Body of pancreas (tissue), 4 donors: ENCODE measurements at regions not wholly inside any gene's neighbourhood (a gene's known extent, or its start where the extent isn't known, plus 50 kb on each side); places are given as distances from the start of the nearest gene placed in this dataset.

ENCODE experiments used
- ATAC-seq: fragments of 150-250 bp; one replicate; pipeline ENCODE4 v1.9.1; 2016
- DNase-seq, 4 donors: peaks; one replicate each; pipeline ENCODE4 v3.0.0-alpha.2; 2019
- H3K27ac ChIP-seq, 4 donors: fragments of 200-600 bp; sonication (generic); 1 replicate in 3 of 4; 2 replicates in 1 of 4; pipeline versions ENCODE4 v1.5.1 to v1.6.1; 2016 to 2019; ENCODE audit warnings: mild to moderate bottlenecking in 1 of 4, mixed read lengths in 1 of 4, moderate library complexity in 1 of 4
- H3K27me3 ChIP-seq, 2 donors: fragments of 200-600 bp; sonication (generic); one replicate each; pipeline ENCODE4 v1.6.0; 2016; ENCODE audit warnings: mild to moderate bottlenecking in 1 of 2
- H3K36me3 ChIP-seq, 2 donors: fragments of 200-600 bp; sonication (generic); replicated peaks in 1 of 2; 2 replicates each; pipeline ENCODE4 v1.5.1; 2016; ENCODE audit warnings: low read depth in 2 of 2; ENCODE audit not compliant: insufficient read depth in 1 of 2
- H3K4me1 ChIP-seq: fragments of 200-600 bp; sonication (generic); one replicate; pipeline ENCODE4 v1.6.0; 2016
- H3K4me3 ChIP-seq, 2 donors: fragments of 200-600 bp; sonication (generic); 1 replicate in 1 of 2; 2 replicates in 1 of 2; pipeline ENCODE4 v1.5.1; 2016 to 2019
- H3K9me3 ChIP-seq, 3 donors: fragments of 200-600 bp; sonication (generic); 1 replicate in 2 of 3; 2 replicates in 1 of 3; pipeline ENCODE4 v1.5.1; 2016
- POLR2A ChIP-seq, 3 donors: fragments of 450-650 bp; IDR thresholded peaks; one replicate each; pipeline ENCODE4 v1.6.1; 2016; ENCODE audit warnings: antibody characterized with exemption in 3 of 3, mild to moderate bottlenecking in 2 of 3
- whole genome bisulfite sequencing, 2 donors: methylation state at CpG; one replicate each; pipeline ENCODE4 v1.1.5; 2017; 5-methylcytosine and 5-hydroxymethylcytosine counted together
- intact Hi-C: fragments of 100-400 bp; cut with DNase I; formaldehyde crosslinking; loops from one replicate; pipeline ENCODE4 v1.15.1; 2023
- TF ChIP-seq, protein P1 (sequence below), 7 experiments: fragments of 450-650 bp in 4 of 7; fragments of 200-600 bp in 3 of 7; sonication (generic) in 3 of 7; IDR thresholded peaks; one replicate each; pipeline ENCODE4 v1.5.1; 2016 to 2019; ENCODE audit warnings: antibody characterized with exemption in 7 of 7

DNA sequence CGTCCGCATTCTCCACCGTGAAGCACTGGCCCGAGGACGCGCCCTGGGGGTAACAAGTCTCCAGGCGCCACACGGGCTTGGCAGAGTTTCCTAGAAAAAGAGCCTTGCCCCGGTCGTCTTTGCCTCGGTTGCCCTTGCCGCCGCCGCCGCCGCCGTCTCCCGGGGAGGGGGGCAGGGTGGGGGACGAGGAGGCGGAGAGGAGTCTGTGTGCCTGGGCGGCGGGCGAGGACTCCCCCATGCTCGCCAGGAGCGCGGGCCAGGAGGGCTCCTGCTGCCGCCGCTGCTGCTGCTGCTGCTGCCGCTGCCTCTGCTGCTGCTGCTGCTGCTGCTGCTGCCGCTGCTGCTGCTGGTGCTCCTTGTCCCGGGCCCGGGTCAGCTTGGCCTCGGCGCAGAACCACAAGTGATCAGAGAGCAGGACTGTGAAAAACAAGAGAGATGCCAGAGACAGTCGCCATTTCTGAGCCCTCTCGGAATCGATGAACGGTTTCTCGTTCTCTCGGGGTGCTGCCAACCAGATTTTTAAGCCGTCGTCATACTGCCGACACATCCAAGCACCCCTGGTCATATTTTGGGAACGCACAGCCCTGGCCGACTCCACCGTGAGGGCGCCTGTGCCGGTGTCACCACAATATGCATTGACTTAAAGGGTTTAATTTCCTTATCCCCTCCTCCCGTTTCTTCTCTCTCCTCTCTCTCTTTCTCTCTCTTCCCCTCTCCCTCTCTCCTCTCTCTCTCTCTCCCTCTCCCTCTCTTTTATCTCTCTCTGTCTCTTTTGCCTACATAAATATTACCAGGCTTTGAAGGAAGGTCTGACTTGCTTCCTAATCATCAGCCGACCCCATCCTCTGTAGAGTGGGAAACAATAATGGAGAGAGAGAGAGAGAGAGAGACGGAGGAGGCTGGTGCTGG lies 349.1 kb downstream of the LIG4 start:
- DNase-seq (peak; percentile 20 to 40 (median 29)), ATAC-seq (peak; percentile 7)
- TF ChIP-seq POLR2A (IDR thresholded peaks at IDR 0.05): no peak
- TF ChIP-seq, protein P1, sequence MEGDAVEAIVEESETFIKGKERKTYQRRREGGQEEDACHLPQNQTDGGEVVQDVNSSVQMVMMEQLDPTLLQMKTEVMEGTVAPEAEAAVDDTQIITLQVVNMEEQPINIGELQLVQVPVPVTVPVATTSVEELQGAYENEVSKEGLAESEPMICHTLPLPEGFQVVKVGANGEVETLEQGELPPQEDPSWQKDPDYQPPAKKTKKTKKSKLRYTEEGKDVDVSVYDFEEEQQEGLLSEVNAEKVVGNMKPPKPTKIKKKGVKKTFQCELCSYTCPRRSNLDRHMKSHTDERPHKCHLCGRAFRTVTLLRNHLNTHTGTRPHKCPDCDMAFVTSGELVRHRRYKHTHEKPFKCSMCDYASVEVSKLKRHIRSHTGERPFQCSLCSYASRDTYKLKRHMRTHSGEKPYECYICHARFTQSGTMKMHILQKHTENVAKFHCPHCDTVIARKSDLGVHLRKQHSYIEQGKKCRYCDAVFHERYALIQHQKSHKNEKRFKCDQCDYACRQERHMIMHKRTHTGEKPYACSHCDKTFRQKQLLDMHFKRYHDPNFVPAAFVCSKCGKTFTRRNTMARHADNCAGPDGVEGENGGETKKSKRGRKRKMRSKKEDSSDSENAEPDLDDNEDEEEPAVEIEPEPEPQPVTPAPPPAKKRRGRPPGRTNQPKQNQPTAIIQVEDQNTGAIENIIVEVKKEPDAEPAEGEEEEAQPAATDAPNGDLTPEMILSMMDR (IDR thresholded peaks at IDR 0.05): no peak

DNA sequence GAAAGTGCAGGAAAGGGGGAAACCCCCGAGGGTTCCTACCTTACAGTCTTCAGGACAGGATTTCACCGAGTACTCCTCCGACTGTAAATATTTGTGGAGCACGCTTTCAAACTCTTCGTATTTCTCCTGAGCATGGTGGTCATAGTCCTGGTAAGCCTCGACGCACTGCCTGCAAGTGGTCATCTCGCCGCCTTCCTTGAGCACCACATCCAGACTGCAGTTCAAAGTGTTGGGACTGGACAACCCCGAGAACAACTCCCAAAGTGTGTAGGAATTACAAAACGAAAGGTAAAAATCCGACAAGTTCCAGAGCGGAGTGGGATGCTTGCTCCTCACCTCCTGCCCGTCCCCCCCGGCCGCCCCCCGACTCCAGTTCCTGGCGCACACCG lies 349.7 kb downstream of the LIG4 start:
- Histone ChIP-seq H3K27ac (no peak overlapping the region), H3K9me3 (no peaks in the 10 kb centered on the region), H3K4me1 (peaks cover 31% of the 10 kb centered on the region), H3K36me3 (no peaks in the 10 kb centered on the region), H3K4me3 (no peak overlapping the region), H3K27me3 (peaks cover 0 to 11% of the 10 kb centered on the region in 2 donors)
- intact Hi-C loops: no loop called here
- WGBS, 2 donors: 6 to 7% methylated on average over 15 to 19 of the region's 19 CpGs
- ATAC-seq (no peak), DNase-seq (no peak)
- TF ChIP-seq, protein P1 (IDR thresholded peaks at IDR 0.05): no peak
- TF ChIP-seq POLR2A (IDR thresholded peaks at IDR 0.05): no peak

More for the DNA sequence above, 349.1 kb downstream of the LIG4 start:
- H3K4me3 ChIP-seq: no peak overlapping the region
- no peaks in the 10 kb centered on the region for H3K9me3 ChIP-seq
- WGBS, 2 donors: 0 to 1% methylated on average over 37 to 51 of the region's 51 CpGs
- H3K27ac ChIP-seq: no peak overlapping the region
- intact Hi-C loops: no loop called here
- no peaks in the 10 kb centered on the region for H3K36me3 ChIP-seq
- peaks cover 31% of the 10 kb centered on the region for H3K4me1 ChIP-seq
- peaks cover 0 to 11% of the 10 kb centered on the region in 2 donors for H3K27me3 ChIP-seq

DNA sequence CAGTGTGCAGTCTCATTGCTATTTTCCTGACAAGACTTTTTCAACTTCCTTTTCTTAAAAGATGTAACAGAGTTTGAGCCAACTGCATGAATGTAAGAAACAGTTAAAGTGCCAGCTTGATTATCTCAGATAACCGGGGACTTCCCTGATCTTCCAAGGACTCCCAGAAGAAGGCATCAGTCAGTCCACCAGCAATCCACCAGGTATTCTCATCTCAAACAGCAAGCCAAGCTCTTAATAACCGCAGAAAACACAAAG lies 350.1 kb downstream of the LIG4 start:
- DNase-seq: no peak
- no peaks in the 10 kb centered on the region for H3K36me3 ChIP-seq
- no peaks in the 10 kb centered on the region for H3K9me3 ChIP-seq
- WGBS, 2 donors: 18 to 37% methylated on average over 2 of the region's 2 CpGs
- no peak for ATAC-seq
- TF ChIP-seq POLR2A (IDR thresholded peaks at IDR 0.05): no peak
- TF ChIP-seq, protein P1 (IDR thresholded peaks at IDR 0.05): no peak
- H3K27ac ChIP-seq: no peak overlapping the region
- H3K27me3 ChIP-seq: peaks cover 0 to 11% of the 10 kb centered on the region in 2 donors
- peaks cover 31% of the 10 kb centered on the region for H3K4me1 ChIP-seq
- no peak overlapping the region for H3K4me3 ChIP-seq
- intact Hi-C loops: no loop called here

DNA sequence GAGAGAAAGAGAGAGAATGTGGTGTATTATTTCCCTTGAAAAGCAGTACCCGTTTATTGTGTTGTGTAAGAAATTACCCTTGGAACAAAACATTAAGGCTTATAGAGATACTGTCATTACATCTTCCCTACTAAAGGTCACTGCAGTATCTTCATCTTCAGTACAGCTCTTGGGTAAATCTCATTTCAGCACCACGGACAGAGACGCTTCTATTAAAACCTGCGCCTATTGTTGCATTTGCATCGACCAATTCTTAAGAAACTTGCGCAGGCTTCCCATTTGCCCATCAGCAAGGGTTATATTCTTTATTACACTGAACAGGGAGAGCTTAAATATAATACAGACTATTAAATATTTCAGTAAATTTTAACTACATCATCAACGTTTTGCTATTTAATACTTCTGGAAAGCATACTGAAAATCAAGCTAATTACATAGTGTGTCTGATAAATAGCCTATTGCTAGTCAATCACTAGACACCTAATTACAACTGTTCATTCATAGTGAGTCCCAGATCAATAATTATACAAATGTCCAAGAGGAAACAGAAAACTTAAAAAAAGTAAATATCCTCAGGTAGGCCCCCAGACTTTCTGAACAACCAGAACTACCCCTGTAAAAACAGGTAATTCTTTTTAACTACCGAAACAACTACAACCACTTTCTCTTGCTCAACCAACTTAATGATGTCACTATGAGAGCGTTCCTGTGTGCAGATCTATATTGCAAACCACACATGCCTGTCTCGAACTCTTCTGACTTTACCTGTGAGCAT lies 350.6 kb downstream of the LIG4 start:
- H3K4me3 ChIP-seq: no peak overlapping the region
- H3K4me1 ChIP-seq: peaks cover 31% of the 10 kb centered on the region
- H3K27ac ChIP-seq: no peak overlapping the region
- no peaks in the 10 kb centered on the region for H3K36me3 ChIP-seq
- H3K27me3 ChIP-seq: peaks cover 0 to 11% of the 10 kb centered on the region in 2 donors
- WGBS, 2 donors: 25 to 29% methylated on average over 10 of the region's 10 CpGs
- no peaks in the 10 kb centered on the region for H3K9me3 ChIP-seq
- TF ChIP-seq, protein P1 (IDR thresholded peaks at IDR 0.05): no peak
- TF ChIP-seq POLR2A (IDR thresholded peaks at IDR 0.05): no peak
- no peak for ATAC-seq
- peak in 2 of 4 donors; percentile 15 to 23 for DNase-seq
- intact Hi-C loops: no loop called here
